Tibial nerve (tissue), 4 donors: ENCODE measurements at regions not wholly inside any gene's neighbourhood (a gene's known extent, or its start where the extent isn't known, plus 50 kb on each side); places are given as distances from the start of the nearest gene placed in this dataset.

ENCODE experiments used
- DNase-seq, 2 donors: peaks; one replicate each; pipeline ENCODE4 v3.0.0-alpha.2; 2019; ENCODE audit warnings: low spot score in 2 of 2
- H3K27ac ChIP-seq, 4 donors: fragments of 200-600 bp; sonication (generic) in 3 of 4; one replicate each; pipeline ENCODE4 v1.5.1; 2017 to 2019; ENCODE audit warnings: mild to moderate bottlenecking in 1 of 4
- H3K27me3 ChIP-seq, 2 donors: fragments of 200-600 bp; sonication (generic) in 1 of 2; one replicate each; pipeline versions ENCODE4 v1.5.1 to v1.6.0; 2017 to 2019
- H3K36me3 ChIP-seq, 3 donors: fragments of 200-600 bp; sonication (generic); one replicate each; pipeline ENCODE4 v1.5.1; 2018 to 2019
- H3K4me1 ChIP-seq, 4 donors: fragments of 200-600 bp; sonication (generic) in 3 of 4; one replicate each; pipeline ENCODE4 v1.5.1; 2017 to 2019
- H3K4me3 ChIP-seq, 4 donors: fragments of 200-600 bp; sonication (generic) in 3 of 4; one replicate each; pipeline ENCODE4 v1.5.1; 2017 to 2019; ENCODE audit warnings: mild to moderate bottlenecking in 1 of 4, moderate library complexity in 1 of 4
- H3K9me3 ChIP-seq, 4 donors: fragments of 200-600 bp; sonication (generic) in 3 of 4; one replicate each; pipeline ENCODE4 v1.5.1; 2017 to 2019
- CTCF ChIP-seq, 5 experiments: fragments of 200-600 bp in 3 of 5; fragments of 450-650 bp in 2 of 5; sonication (generic) in 3 of 5; IDR thresholded peaks; one replicate each; pipeline ENCODE4 v1.5.1; 2016 to 2019; ENCODE audit warnings: antibody characterized with exemption in 5 of 5, mild to moderate bottlenecking in 3 of 5, moderate library complexity in 2 of 5
- EP300 ChIP-seq, 2 donors: sonication (generic); formaldehyde crosslinking; IDR thresholded peaks; one replicate each; pipeline ENCODE4 v1.6.1; 2017; ENCODE audit warnings: antibody characterized with exemption in 2 of 2, mild to moderate bottlenecking in 1 of 2
- POLR2A ChIP-seq, 2 donors: fragments of 450-650 bp; IDR thresholded peaks; one replicate each; pipeline ENCODE4 v1.6.1; 2017; ENCODE audit warnings: antibody characterized with exemption in 2 of 2, mild to moderate bottlenecking in 2 of 2, moderate library complexity in 2 of 2
- WGBS, 2 donors: methylation state at CpG; one replicate each; pipeline ENCODE4 v1.1.5; 2018; 5-methylcytosine and 5-hydroxymethylcytosine counted together

GRCh38 chr11:71383461-71383860 lies 64.7 kb downstream of the DHCR7 start:
- no peak overlapping the region for H3K27ac ChIP-seq
- H3K4me1 ChIP-seq: no peaks in the 10 kb centered on the region
- no peak overlapping the region for H3K4me3 ChIP-seq
- WGBS, 2 donors: 78 to 90% methylated on average over 1 of the region's 1 CpG
- no peaks in the 10 kb centered on the region for H3K9me3 ChIP-seq
- TF ChIP-seq POLR2A (IDR thresholded peaks at IDR 0.05) (no peak), CTCF (IDR thresholded peaks at IDR 0.05) (no peak), EP300 (IDR thresholded peaks at IDR 0.05) (no peak)
- no peaks in the 10 kb centered on the region for H3K27me3 ChIP-seq
- no peak for DNase-seq
- no peaks in the 10 kb centered on the region for H3K36me3 ChIP-seq

- DNase-seq: no peak
- H3K36me3 ChIP-seq: no peaks in the 10 kb centered on the region
- H3K4me1 ChIP-seq: no peaks in the 10 kb centered on the region
- H3K27me3 ChIP-seq: no peaks in the 10 kb centered on the region
- no peaks in the 10 kb centered on the region for H3K9me3 ChIP-seq
- no peak overlapping the region for H3K4me3 ChIP-seq
- WGBS, 2 donors: 79 to 87% methylated on average over 5 of the region's 5 CpGs
- TF ChIP-seq EP300 (IDR thresholded peaks at IDR 0.05): no peak
- TF ChIP-seq CTCF (IDR thresholded peaks at IDR 0.05): no peak
- TF ChIP-seq POLR2A (IDR thresholded peaks at IDR 0.05): no peak
- H3K27ac ChIP-seq: no peak overlapping the region
Observed at GRCh38 chr11:71381781-71382505, 66.2 kb downstream of the DHCR7 start.

- DNase-seq: no peak
- Histone ChIP-seq H3K4me1 (no peaks in the 10 kb centered on the region), H3K27ac (no peak overlapping the region), H3K9me3 (no peaks in the 10 kb centered on the region), H3K27me3 (no peaks in the 10 kb centered on the region), H3K4me3 (no peak overlapping the region), H3K36me3 (no peaks in the 10 kb centered on the region)
- no peak for TF ChIP-seq CTCF (IDR thresholded peaks at IDR 0.05)
- 39 to 41% methylated on average over 2 of the region's 2 CpGs for WGBS, 2 donors
Observed at GRCh38 chr11:71379701-71380100, 68.5 kb downstream of the DHCR7 start.

DNA sequence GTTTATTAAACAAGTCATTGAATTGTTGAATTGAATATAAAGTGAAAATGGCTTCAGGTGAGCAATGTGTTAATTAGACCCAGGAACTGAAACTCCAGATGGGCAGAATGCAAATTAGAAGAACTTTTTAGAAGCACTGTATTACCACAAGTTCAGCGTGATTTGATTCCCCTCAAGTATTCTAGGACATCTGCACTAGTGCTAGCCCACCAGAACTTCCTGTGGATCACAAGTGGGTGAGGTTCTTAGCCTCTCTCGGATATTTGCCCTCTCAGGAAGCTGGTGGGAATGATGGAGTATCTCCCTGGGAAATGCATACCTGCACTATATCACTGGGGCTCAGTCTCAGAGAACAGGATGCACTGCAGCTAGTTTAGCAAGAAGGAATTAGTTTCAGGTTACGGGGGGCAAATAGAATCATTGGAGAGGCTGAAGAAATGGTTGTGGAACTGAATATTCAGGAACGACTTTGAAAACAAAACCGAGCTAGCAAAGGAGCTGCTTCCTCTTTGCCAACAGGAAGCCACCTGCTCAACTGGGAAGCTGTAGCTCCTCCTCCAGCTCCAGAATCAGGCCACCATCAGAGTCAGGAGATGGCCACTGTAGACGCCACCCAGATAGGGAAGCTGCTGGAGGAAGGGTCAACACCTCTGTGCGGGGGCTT lies 74.3 kb downstream of the DHCR7 start:
- TF ChIP-seq EP300 (IDR thresholded peaks at IDR 0.05) (no peak), POLR2A (IDR thresholded peaks at IDR 0.05) (no peak), CTCF (IDR thresholded peaks at IDR 0.05) (no peak)
- no peaks in the 10 kb centered on the region for H3K36me3 ChIP-seq
- H3K27me3 ChIP-seq: no peaks in the 10 kb centered on the region
- 64 to 73% methylated on average over 7 of the region's 7 CpGs for WGBS, 2 donors
- H3K4me3 ChIP-seq: no peak overlapping the region
- H3K4me1 ChIP-seq: no peaks in the 10 kb centered on the region
- no peak for DNase-seq
- H3K9me3 ChIP-seq: no peaks in the 10 kb centered on the region
- H3K27ac ChIP-seq: no peak overlapping the region
